GM10266 (cell line): ENCODE measurements at regions not wholly inside any gene's neighbourhood (a gene's known extent, or its start where the extent isn't known, plus 50 kb on each side); places are given as distances from the start of the nearest gene placed in this dataset.

Experiments used
- DNase-seq: peaks from one replicate; pipeline ENCODE4 v3.0.0; 2012; ENCODE audit errors: extremely low spot score
- CTCF ChIP-seq: IDR thresholded peaks from 2 replicates; pipeline ENCODE4 v1.5.1; 2012; ENCODE audit warnings: mild to moderate bottlenecking, low read depth; ENCODE audit not compliant: control insufficient read depth, insufficient read depth; ENCODE audit errors: missing control alignments

GRCh38 chr12:89991807-89992590, 283.4 kb upstream of the ATP2B1 start:
- no peak for TF ChIP-seq CTCF
- DNase-seq: no peak

DNA sequence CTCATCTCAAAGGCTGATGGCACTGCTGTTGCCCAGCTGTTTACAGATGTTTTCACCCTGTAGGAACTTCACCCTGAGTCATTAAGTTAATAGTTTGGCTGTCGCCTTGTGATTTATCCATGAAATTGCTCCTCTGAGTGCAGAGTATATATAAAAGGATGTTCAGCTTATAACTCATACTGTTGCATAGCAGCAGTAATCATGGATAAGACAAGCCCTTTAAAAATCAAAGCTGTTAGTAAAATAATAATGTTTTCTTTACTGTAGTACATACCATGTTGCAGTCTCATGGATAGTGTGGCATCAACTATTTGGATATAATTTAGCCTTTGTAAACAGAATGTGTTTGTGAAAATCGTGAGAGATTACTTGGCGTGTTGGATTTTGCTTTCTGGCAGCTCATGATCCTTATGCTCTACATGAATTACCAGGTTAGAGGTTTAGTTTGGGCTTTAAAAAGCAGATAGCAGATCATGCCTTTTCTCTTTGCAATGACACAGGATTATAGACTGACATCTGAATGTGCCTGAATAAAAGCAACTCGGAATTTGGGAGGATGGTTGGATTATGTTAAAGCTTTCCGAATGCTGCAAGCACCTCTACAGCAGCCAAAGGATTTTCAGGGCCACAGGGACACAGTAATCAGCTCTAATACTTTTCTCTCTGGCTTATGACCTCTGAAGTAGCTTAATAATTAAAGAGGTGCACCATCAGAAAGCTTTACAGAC, 279.7 kb upstream of the ATP2B1 start:
- TF ChIP-seq CTCF: no peak
- DNase-seq: no peak

GRCh38 chr12:89985935-89986334, 277.3 kb upstream of the ATP2B1 start:
- no peak for DNase-seq
- no peak for TF ChIP-seq CTCF

DNA sequence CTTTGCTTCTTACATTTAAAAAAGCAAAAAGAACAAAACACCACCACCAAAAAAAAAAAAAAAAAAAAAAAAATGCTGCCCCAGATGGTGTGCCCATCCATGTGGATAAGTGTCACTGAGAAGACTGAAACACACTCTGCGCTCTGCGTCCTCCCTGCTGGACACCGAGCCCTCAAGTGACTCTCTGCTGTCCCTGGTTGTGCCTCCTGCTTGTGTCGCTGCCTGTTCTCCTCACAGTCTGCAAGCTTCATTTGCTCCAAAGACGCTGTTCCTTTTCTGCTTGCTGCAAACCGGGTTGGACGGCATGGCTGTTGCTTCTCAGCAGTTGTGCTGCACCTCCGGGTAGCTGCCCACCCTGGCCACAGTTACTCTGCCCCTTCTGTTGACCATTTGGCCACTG, 276.2 kb upstream of the ATP2B1 start:
- no peak for TF ChIP-seq CTCF
- no peak for DNase-seq

GRCh38 chr12:89983622-89984021, 275.0 kb upstream of the ATP2B1 start:
- TF ChIP-seq CTCF: no peak
- DNase-seq: no peak

DNA sequence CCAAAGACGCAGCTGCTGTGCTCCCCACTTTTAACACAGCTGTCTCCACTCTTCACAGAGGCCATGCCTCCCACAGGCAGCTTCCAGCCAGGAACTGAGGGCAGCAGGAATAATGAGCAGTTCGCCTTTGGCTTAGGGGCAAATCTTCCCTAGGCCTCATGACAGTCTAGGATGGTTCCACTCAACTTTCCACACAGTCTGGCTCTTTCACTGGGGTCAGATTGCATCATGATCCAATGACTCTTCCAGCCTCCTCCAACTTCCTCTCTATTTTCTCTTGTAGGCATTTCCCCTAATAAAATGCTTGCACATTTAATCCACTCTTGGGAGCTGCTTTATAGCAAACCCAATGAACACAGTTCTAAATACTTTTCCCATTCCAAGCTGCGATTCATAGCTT, 271.6 kb upstream of the ATP2B1 start:
- no peak for DNase-seq
- no peak for TF ChIP-seq CTCF
